Body of pancreas (tissue), 4 donors: ENCODE measurements at regions not wholly inside any gene's neighbourhood (a gene's known extent, or its start where the extent isn't known, plus 50 kb on each side); places are given as distances from the start of the nearest gene placed in this dataset.

Experiments
- ATAC-seq: fragments of 150-250 bp; one replicate; pipeline ENCODE4 v1.9.1; 2016
- DNase-seq, 4 donors: peaks; one replicate each; pipeline ENCODE4 v3.0.0-alpha.2; 2019
- H3K27ac ChIP-seq, 4 donors: fragments of 200-600 bp; sonication (generic); 1 replicate in 3 of 4; 2 replicates in 1 of 4; pipeline versions ENCODE4 v1.5.1 to v1.6.1; 2016 to 2019; ENCODE audit warnings: mild to moderate bottlenecking in 1 of 4, mixed read lengths in 1 of 4, moderate library complexity in 1 of 4
- H3K27me3 ChIP-seq, 2 donors: fragments of 200-600 bp; sonication (generic); one replicate each; pipeline ENCODE4 v1.6.0; 2016; ENCODE audit warnings: mild to moderate bottlenecking in 1 of 2
- H3K36me3 ChIP-seq, 2 donors: fragments of 200-600 bp; sonication (generic); replicated peaks in 1 of 2; 2 replicates each; pipeline ENCODE4 v1.5.1; 2016; ENCODE audit warnings: low read depth in 2 of 2; ENCODE audit not compliant: insufficient read depth in 1 of 2
- H3K4me1 ChIP-seq: fragments of 200-600 bp; sonication (generic); one replicate; pipeline ENCODE4 v1.6.0; 2016
- H3K4me3 ChIP-seq, 2 donors: fragments of 200-600 bp; sonication (generic); 1 replicate in 1 of 2; 2 replicates in 1 of 2; pipeline ENCODE4 v1.5.1; 2016 to 2019
- H3K9me3 ChIP-seq, 3 donors: fragments of 200-600 bp; sonication (generic); 1 replicate in 2 of 3; 2 replicates in 1 of 3; pipeline ENCODE4 v1.5.1; 2016
- POLR2A ChIP-seq, 3 donors: fragments of 450-650 bp; IDR thresholded peaks; one replicate each; pipeline ENCODE4 v1.6.1; 2016; ENCODE audit warnings: antibody characterized with exemption in 3 of 3, mild to moderate bottlenecking in 2 of 3
- WGBS, 2 donors: methylation state at CpG; one replicate each; pipeline ENCODE4 v1.1.5; 2017; 5-methylcytosine and 5-hydroxymethylcytosine counted together
- intact Hi-C: fragments of 100-400 bp; cut with DNase I; formaldehyde crosslinking; loops from one replicate; pipeline ENCODE4 v1.15.1; 2023
- TF ChIP-seq, protein P1 (sequence below), 7 experiments: fragments of 450-650 bp in 4 of 7; fragments of 200-600 bp in 3 of 7; sonication (generic) in 3 of 7; IDR thresholded peaks; one replicate each; pipeline ENCODE4 v1.5.1; 2016 to 2019; ENCODE audit warnings: antibody characterized with exemption in 7 of 7

- no peaks in the 10 kb centered on the region for H3K4me1 ChIP-seq
- intact Hi-C loops, result no loop called here
- DNase-seq (peak in 1 of 4 donors; percentile 66), ATAC-seq (no peak)
- H3K9me3 ChIP-seq, result no peaks in the 10 kb centered on the region
- WGBS, 2 donors, result 75 to 77% methylated on average over 6 to 9 of the region's 9 CpGs
- no peak for TF ChIP-seq POLR2A (IDR thresholded peaks at IDR 0.05)
- TF ChIP-seq, protein P1, sequence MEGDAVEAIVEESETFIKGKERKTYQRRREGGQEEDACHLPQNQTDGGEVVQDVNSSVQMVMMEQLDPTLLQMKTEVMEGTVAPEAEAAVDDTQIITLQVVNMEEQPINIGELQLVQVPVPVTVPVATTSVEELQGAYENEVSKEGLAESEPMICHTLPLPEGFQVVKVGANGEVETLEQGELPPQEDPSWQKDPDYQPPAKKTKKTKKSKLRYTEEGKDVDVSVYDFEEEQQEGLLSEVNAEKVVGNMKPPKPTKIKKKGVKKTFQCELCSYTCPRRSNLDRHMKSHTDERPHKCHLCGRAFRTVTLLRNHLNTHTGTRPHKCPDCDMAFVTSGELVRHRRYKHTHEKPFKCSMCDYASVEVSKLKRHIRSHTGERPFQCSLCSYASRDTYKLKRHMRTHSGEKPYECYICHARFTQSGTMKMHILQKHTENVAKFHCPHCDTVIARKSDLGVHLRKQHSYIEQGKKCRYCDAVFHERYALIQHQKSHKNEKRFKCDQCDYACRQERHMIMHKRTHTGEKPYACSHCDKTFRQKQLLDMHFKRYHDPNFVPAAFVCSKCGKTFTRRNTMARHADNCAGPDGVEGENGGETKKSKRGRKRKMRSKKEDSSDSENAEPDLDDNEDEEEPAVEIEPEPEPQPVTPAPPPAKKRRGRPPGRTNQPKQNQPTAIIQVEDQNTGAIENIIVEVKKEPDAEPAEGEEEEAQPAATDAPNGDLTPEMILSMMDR (IDR thresholded peaks at IDR 0.05), result no peak
- H3K27ac ChIP-seq, result peak overlapping the region in 1 of 4 donors; percentile 42
- H3K36me3 ChIP-seq, result no peaks in the 10 kb centered on the region
- H3K4me3 ChIP-seq, result no peak overlapping the region
- no peaks in the 10 kb centered on the region for H3K27me3 ChIP-seq
Measured at GRCh38 chr5:135140446-135141204, 106.6 kb upstream of the PITX1 start.

DNA sequence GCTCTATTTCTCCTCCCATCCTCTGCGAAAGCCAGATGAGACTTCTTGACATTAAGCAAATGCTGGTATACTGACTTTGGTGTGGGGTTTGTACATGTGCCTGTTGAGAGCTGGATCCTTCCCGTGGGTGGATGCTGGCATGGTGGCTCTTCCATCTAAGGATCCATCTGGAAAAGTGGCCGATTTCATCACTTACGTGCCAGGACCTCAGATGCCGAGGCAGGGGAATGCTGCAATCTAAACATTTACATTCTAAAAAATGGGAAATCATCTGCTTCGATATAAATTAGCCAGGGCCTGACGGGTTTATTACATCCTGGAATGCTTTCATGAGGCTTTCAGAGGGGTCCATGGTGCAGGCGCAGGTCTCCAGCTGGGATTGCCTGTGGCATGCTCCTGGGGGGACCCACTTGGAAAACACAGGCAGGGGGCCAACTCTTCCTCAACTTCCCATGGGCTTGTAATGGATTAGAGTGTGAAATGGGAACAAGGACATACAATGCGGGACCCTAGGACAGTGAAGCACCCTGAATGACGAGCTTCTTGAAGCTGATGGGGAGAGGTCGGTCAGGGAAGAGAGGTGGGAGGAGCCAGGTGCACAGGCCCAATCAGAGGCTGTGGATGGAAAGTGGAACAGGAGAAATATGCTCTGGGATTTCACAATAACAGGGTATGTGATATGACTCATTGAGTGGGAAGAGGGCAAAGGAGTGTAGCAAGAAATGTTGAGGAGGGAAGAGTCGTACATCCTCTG is 105.5 kb upstream of the PITX1 start:
- TF ChIP-seq, protein P1 (IDR thresholded peaks at IDR 0.05), result no peak
- TF ChIP-seq POLR2A (IDR thresholded peaks at IDR 0.05), result no peak
- intact Hi-C loops, result no loop called here
- Histone ChIP-seq H3K4me1 (no peaks in the 10 kb centered on the region), H3K4me3 (no peak overlapping the region), H3K9me3 (no peaks in the 10 kb centered on the region), H3K27me3 (no peaks in the 10 kb centered on the region), H3K36me3 (no peaks in the 10 kb centered on the region), H3K27ac (no peak overlapping the region)
- DNase-seq (peak in 1 of 4 donors; percentile 54), ATAC-seq (no peak)
- WGBS, 2 donors, result 68 to 74% methylated on average over 12 of the region's 12 CpGs

- intact Hi-C loops, result no loop called here
- Histone ChIP-seq H3K4me3 (no peak overlapping the region), H3K27me3 (no peaks in the 10 kb centered on the region), H3K4me1 (no peaks in the 10 kb centered on the region), H3K36me3 (no peaks in the 10 kb centered on the region), H3K27ac (no peak overlapping the region), H3K9me3 (no peaks in the 10 kb centered on the region)
- ATAC-seq (no peak), DNase-seq (no peak)
- no peak for TF ChIP-seq POLR2A (IDR thresholded peaks at IDR 0.05)
- TF ChIP-seq, protein P1 (IDR thresholded peaks at IDR 0.05), result no peak
- 50 to 81% methylated on average over 2 to 4 of the region's 4 CpGs for WGBS, 2 donors
Measured at GRCh38 chr5:135138116-135138850, 104.3 kb upstream of the PITX1 start.

- ATAC-seq, result no peak
- Histone ChIP-seq H3K9me3 (no peaks in the 10 kb centered on the region), H3K36me3 (no peaks in the 10 kb centered on the region), H3K4me1 (no peaks in the 10 kb centered on the region), H3K27me3 (no peaks in the 10 kb centered on the region), H3K27ac (no peak overlapping the region), H3K4me3 (no peak overlapping the region)
- intact Hi-C loops, result no loop called here
- TF ChIP-seq POLR2A (IDR thresholded peaks at IDR 0.05), result no peak
- TF ChIP-seq, protein P1 (IDR thresholded peaks at IDR 0.05), result no peak
- WGBS, 2 donors, result 84 to 86% methylated on average over 13 of the region's 13 CpGs
- no peak for DNase-seq
Measured at GRCh38 chr5:135137146-135137915, 103.3 kb upstream of the PITX1 start.
